HL-60 (cell line): ENCODE measurements at regions not wholly inside any gene's neighbourhood (a gene's known extent, or its start where the extent isn't known, plus 50 kb on each side); places are given as distances from the start of the nearest gene placed in this dataset.

Experiments used
- DNase-seq, 2 experiments: peaks; one replicate each; pipeline ENCODE4 v3.0.0-alpha.2; 2010 to 2020; ENCODE audit warnings: low read depth in 1 of 2, low spot score in 1 of 2
- H3K27ac ChIP-seq: fragments of 250-450 bp; sonication (Bioruptor Pico); replicated peaks from 2 replicates; pipeline ENCODE4 v1.5.1; 2020; ENCODE audit warnings: mild to moderate bottlenecking, moderate library complexity
- H3K27me3 ChIP-seq: fragments of 250-450 bp; sonication (Bioruptor Pico); 2 replicates; pipeline ENCODE4 v1.5.1; 2021; ENCODE audit warnings: mild to moderate bottlenecking, moderate library complexity; ENCODE audit not compliant: insufficient read depth, poor library complexity, severe bottlenecking
- H3K4me3 ChIP-seq: replicated peaks from 2 replicates; pipeline ENCODE4 v1.5.1; 2011; ENCODE audit warnings: mild to moderate bottlenecking, control low read depth, low read length; ENCODE audit not compliant: insufficient read depth
- GABPA ChIP-seq: IDR thresholded peaks from 2 replicates; pipeline ENCODE4 v1.6.1; 2012; ENCODE audit warnings: low read depth
- POLR2AphosphoS5 ChIP-seq: IDR thresholded peaks from 2 replicates; pipeline ENCODE4 v1.6.1; 2012; ENCODE audit warnings: low read depth
- SPI1 ChIP-seq: IDR thresholded peaks from 2 replicates; pipeline ENCODE4 v1.6.1; 2012; ENCODE audit warnings: low read depth, mild to moderate bottlenecking, borderline replicate concordance
- TF ChIP-seq, protein P1 (sequence below): IDR thresholded peaks from 2 replicates; pipeline ENCODE4 v1.6.1; 2012; ENCODE audit warnings: low read depth; ENCODE audit not compliant: insufficient replicate concordance
- TF ChIP-seq, protein P2 (sequence below): IDR thresholded peaks from one replicate; pipeline ENCODE4 v1.5.1; 2011; ENCODE audit warnings: low read length, control low read depth, inconsistent platforms; ENCODE audit not compliant: insufficient read depth

DNA sequence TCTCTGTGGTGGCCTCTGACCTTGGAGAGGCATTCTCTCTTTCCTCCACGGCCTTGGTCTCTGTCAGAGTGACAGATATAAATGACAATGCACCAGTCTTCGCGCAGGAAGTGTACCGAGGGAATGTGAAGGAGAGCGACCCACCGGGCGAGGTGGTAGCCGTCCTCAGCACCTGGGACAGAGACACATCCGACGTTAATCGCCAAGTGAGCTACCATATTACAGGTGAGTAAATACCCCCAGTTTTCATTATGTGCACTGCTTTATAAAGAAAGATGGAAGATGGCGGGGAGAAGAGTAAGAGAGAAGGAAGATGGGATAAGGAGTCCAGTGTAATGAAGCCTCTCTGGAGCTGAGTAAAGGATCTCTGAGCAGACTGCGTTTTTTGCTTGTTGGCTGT is 167.8 kb upstream of the MTNR1B start:
- Histone ChIP-seq H3K27ac (no peak overlapping the region), H3K4me3 (no peak overlapping the region), H3K27me3 (no peaks in the 10 kb centered on the region)
- no peak for DNase-seq
- TF ChIP-seq, protein P1, sequence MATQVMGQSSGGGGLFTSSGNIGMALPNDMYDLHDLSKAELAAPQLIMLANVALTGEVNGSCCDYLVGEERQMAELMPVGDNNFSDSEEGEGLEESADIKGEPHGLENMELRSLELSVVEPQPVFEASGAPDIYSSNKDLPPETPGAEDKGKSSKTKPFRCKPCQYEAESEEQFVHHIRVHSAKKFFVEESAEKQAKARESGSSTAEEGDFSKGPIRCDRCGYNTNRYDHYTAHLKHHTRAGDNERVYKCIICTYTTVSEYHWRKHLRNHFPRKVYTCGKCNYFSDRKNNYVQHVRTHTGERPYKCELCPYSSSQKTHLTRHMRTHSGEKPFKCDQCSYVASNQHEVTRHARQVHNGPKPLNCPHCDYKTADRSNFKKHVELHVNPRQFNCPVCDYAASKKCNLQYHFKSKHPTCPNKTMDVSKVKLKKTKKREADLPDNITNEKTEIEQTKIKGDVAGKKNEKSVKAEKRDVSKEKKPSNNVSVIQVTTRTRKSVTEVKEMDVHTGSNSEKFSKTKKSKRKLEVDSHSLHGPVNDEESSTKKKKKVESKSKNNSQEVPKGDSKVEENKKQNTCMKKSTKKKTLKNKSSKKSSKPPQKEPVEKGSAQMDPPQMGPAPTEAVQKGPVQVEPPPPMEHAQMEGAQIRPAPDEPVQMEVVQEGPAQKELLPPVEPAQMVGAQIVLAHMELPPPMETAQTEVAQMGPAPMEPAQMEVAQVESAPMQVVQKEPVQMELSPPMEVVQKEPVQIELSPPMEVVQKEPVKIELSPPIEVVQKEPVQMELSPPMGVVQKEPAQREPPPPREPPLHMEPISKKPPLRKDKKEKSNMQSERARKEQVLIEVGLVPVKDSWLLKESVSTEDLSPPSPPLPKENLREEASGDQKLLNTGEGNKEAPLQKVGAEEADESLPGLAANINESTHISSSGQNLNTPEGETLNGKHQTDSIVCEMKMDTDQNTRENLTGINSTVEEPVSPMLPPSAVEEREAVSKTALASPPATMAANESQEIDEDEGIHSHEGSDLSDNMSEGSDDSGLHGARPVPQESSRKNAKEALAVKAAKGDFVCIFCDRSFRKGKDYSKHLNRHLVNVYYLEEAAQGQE, result peak; percentile 36
- TF ChIP-seq GABPA, result no peak
- no peak for TF ChIP-seq POLR2AphosphoS5

DNA sequence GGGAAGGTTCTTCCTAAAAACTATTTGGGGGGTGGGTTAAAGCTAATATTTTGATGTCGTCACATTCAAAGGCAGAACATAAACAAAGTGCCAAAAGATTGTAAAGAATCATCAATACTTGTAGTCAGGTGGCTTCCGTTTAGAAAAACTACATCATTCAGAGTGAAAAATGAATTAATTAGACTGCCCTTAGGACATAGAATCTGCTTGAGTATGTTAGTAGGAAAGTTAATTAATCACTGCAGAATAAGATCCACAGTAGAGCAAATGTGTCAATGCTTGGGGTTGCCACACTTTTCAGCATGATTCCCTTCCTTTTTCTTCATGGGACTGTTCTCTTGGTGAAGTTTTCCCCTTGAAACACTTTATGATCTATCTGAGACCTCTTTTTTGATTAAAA is 166.8 kb upstream of the MTNR1B start:
- no peak overlapping the region for H3K4me3 ChIP-seq
- no peak for DNase-seq
- TF ChIP-seq SPI1, result no peak
- TF ChIP-seq, protein P1, result no peak
- H3K27ac ChIP-seq, result no peak overlapping the region
- no peaks in the 10 kb centered on the region for H3K27me3 ChIP-seq

DNA sequence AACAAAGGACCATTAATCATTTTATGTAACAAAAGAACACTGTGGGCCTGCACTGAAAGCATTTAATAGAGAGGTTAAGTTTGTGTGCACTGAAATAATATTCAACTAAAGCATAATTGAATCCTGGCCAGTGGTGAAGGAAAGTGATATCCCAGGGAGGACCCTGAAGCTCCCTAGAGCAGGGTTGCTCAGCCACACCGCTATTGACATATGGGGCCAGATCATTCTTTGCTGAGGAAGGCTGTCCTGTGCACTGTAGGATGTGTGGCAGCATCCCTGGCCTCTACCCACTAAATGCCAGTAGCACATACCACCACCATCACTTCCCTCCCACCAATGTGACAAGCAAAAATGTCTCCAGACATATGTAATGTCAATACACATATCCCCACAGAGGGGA is 166.1 kb upstream of the MTNR1B start:
- Histone ChIP-seq H3K4me3 (no peak overlapping the region), H3K27me3 (no peaks in the 10 kb centered on the region), H3K27ac (no peak overlapping the region)
- no peak for DNase-seq
- TF ChIP-seq, protein P1, result no peak
- TF ChIP-seq SPI1 (no peak), GABPA (no peak), POLR2AphosphoS5 (no peak)
- TF ChIP-seq, protein P2, sequence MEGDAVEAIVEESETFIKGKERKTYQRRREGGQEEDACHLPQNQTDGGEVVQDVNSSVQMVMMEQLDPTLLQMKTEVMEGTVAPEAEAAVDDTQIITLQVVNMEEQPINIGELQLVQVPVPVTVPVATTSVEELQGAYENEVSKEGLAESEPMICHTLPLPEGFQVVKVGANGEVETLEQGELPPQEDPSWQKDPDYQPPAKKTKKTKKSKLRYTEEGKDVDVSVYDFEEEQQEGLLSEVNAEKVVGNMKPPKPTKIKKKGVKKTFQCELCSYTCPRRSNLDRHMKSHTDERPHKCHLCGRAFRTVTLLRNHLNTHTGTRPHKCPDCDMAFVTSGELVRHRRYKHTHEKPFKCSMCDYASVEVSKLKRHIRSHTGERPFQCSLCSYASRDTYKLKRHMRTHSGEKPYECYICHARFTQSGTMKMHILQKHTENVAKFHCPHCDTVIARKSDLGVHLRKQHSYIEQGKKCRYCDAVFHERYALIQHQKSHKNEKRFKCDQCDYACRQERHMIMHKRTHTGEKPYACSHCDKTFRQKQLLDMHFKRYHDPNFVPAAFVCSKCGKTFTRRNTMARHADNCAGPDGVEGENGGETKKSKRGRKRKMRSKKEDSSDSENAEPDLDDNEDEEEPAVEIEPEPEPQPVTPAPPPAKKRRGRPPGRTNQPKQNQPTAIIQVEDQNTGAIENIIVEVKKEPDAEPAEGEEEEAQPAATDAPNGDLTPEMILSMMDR, result no peak

DNA sequence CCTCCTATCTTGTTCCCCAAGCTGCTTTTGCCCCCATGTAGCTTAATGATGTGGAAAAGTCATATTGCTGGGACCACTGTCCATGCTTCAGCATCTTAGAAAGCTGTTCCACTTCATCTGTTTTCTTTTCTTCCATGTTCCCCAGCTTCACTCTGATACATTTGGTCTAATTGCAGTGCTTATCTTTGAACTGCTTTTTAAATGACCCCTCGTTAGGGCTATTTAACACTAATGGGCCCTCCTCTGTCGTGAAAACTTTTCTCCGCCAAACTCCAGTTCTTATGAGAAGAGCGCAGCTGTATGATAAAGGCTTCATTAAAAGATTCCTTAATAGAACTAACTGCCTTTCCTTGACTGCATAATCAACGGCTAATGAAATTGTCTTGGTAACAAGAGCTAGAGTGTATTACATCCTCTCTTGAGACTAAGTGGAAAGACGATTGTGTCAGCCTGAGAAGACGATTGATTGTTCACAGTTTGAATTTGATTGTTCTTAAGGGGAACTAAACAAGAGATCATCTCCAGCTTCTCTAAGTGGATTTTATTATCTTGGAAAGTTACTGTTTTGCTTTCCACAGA is 165.0 kb upstream of the MTNR1B start:
- Histone ChIP-seq H3K4me3 (no peak overlapping the region), H3K27ac (no peak overlapping the region), H3K27me3 (no peaks in the 10 kb centered on the region)
- no peak for DNase-seq
- TF ChIP-seq, protein P1, result no peak
- no peak for TF ChIP-seq SPI1
- TF ChIP-seq, protein P2, result no peak
- TF ChIP-seq POLR2AphosphoS5, result no peak
- no peak for TF ChIP-seq GABPA
